ENCODE measurements at regions not wholly inside any gene's neighbourhood (a gene's known extent, or its start where the extent isn't known, plus 50 kb on each side); places are given as distances from the start of the nearest gene placed in this dataset.

DNA sequence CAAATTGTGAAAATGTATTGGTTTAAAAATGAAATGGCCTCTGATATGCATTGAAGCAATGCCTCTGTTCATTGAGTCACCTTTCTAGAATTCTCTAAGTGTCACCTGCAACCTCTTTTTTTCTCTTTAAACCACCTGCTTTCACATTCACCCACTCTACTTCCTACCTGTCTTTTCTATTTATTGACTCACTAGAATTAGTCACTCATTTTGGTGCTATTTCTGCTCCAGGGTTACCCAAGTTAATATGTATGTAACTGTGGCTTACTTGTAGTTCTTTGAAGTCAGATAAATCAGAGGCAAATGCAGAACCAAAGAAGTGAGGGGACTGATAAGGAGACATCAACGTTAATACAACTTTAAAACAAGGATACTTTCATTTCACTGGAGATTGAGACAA, 674.7 kb downstream of the CCSER2 start:
- DNase-seq (ENCODE audit: low spot score): no peak

DNA sequence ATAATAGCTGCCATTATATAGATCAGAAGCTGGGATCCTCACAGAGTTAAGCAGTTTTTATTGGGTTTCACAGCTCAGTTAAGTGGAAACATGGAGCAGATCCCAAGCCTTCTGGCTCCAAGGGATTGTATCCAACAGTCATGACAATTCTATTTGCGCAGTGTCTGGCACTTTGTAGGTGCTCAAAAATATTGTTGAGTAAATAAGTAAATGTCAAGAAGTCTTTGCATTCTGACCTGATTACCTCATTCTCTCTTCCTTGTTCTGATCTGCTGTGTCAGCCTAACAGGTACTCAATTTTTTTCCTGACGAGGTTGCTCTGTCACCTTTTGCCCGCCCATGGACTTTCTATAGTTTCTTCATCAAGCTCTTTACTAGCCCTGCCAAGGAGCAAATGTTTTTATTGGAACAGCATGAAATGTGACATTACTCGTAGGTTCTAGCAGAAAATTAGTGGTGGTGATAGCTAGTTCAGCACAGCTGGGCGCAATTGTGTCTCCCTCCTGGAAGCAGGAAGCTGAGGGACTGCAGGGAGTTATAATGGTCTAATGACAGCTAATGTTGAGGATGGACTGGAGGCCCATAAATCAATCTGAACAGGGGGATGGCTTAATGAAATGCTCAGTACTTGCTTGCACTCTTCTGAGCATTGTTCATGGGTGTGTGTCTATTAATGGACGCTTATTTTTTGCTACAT, 680.2 kb downstream of the CCSER2 start:
- no peak for DNase-seq (ENCODE audit: low spot score)

DNA sequence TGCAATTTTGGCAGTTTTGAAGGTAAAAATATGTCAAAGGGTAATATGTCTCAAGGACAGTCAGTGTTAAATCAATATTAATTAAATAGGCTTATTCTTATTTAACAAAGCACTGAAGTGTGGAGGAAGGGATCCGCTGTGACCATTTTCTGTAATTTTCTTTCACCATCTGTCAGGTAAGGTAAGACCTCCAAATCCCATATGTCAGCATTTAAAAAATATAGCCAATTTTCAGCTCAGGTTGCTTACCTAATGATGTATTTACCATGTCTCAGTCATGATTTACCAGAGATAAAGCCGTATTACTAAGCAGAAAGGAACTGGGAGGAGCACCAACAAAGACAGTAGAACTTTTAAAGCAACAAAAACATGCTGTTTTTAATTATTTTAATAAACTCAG, 683.9 kb downstream of the CCSER2 start:
- DNase-seq (ENCODE audit: low spot score): no peak

DNA sequence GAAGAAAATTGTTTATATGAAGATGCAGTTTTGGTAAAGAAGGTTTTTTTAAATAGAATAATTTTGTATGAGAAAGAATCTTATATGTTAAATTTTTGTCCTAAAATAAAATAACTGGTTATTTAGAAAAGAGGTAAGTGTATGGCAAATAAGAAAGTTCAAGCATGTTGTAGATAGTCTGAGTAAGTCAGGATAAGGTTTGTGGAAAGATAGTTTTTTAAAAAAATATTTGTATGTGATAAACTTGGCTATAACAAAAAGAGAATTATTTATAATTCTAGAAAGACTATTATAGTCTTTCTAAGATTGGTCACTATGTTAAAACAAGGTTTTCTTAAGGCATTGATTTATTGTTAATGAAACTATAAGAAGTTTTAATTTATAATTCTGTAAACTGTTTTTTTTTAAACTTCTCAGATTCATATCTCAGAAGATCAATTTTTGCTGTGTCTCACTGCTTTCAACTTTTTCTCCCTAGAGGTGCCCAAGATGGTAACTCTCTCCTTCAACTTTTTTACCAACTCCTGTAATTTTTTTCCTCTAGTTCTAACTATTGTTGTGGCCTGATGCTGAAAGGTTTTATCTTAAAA, 698.6 kb downstream of the CCSER2 start:
- no peak for DNase-seq (ENCODE audit: low spot score)

DNA sequence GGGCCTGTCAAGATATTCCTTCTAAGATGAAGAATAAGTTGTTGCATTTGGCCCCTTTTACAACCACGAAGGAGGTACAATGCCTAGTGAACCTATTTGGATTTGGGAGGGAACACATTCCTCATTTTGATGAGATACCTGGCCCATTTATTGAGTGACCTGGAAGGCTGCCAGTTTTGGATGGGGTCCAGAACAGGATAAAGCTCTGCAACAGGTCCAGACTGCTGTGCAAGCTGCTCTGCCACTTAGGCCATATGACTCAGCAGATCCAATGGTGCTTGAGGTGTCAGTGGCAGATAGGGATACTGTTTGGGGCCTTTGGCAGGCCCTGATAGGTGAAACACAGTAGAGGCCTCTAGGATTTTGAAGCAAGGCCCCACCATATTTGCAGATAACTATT, 704.6 kb downstream of the CCSER2 start:
- DNase-seq (ENCODE audit: low spot score): no peak

DNA sequence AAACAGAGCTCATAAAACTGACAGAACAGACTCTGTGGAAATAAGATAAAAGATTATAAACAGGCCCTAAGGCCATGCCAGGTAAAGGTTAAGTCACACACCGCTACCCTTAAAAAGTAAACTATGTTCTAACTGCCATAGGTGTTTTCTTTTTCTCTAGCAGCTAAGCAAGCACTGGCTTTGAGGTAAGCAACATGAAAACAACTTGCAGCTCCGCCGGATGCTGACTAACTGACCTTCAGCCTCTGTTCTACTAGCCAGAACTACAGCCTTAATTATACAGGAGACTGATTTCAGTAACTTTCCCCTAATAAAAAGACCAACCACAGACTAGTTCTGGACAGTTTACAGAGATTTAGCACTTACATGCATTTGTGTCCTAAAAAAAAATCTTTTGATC, 708.3 kb downstream of the CCSER2 start:
- no peak for DNase-seq (ENCODE audit: low spot score)

DNA sequence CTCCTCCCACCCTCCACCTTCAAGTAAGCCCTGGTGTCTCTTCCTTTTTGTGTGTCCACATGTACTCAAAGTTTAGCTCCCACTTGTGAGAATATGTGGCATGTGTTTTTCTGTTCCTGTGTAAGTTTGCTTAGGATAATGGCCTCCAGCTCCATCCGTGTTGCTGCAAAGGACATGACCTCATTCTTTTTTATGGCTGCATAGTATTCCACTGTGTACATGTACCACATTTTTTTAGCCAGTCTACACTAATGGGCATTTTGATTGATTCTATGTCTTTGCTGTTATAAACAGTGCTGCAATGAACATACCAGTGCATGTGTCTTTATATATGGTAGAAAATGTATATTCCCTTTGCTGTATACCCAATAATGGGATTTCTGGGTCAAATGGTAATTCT, 710.9 kb downstream of the CCSER2 start:
- no peak for DNase-seq (ENCODE audit: low spot score)

DNA sequence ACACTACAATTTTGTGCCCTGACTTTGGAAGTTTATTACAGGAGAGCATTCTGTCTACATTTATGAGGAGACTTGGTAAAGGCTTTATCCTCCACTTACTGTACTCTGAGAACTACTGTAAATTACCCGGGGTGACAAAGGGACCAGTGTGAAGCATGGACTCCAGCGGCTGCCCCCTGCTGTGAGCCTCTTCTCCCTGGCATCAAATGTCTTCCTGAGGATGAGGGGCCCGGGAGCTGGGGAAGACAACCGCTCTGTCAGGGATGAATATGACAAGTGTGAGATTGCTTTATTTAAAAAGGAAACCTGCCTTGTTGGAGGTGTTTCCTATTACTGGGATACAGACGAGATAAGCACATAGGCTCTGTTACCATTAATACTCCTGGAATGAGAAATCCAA, 714.8 kb downstream of the CCSER2 start:
- no peak for DNase-seq (ENCODE audit: low spot score)

DNA sequence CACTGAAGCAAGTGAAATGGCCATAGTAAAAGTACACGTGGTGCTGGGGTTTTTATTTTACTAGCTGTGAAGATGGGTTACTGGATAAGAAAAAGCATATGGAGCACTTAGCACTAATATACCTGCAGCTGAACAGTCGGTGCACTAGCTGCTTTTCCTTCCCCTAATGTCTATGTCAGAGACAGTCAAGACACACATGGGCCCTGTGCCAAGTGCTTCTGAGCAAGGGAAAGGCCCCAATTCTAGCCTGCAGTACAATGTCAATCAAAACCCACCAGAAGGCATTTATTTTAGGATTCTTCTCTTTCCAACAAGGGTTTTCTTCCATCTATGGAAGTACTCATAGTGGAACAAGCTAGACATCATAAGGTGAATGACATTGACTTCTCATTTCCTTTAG, 716.7 kb downstream of the CCSER2 start:
- no peak for DNase-seq (ENCODE audit: low spot score)

DNA sequence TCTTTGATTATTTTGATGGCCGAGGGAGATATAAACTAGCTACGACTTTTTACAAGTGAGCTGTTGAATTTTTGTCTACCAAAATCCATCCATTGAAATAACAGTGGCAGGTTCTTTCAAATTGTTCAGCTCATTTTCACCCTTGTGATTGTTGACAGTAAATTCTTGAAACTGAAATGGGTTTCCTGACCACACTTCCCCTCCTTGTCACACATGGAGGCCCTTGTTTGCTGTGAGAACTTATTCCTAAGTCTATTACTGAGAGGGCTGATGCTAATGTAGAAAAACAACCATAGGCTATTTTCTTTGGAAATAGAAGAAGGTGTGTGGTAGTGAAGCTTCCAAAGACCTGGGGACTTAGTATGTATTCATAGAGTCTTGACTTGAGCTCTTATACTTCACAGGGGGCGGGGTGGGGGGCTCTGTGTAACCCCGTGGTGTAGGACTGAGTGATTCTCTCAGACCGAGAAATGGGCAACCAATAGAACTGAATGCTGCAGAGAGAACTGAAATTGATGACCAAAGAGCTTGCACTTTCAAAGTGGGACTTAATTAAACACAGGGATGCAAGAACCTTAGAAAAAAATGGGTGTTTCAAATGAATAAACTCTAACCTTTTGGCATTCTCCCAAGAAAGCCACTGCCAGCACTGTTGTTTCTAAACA, 718.9 kb downstream of the CCSER2 start:
- DNase-seq (ENCODE audit: low spot score): no peak

DNA sequence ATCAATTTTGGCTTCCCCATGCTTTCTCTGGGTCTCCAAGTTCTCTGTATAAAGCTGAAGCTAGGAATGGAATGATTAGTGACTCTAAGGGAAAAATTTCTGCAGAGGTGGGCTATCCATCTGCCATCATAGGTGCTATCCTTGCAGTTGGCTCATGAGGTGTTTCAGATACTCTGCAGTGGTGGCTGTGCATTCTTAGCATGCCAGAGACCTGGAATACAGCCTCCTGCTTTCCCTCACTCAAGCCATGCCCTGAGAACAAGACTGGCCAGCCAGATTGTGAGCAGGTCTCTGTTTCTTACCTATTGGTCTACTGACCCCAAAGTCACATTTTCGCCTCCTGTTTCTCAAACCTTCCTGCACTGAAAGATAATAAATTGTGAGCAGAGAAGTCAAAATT, 719.6 kb downstream of the CCSER2 start:
- DNase-seq (ENCODE audit: low spot score): no peak

DNA sequence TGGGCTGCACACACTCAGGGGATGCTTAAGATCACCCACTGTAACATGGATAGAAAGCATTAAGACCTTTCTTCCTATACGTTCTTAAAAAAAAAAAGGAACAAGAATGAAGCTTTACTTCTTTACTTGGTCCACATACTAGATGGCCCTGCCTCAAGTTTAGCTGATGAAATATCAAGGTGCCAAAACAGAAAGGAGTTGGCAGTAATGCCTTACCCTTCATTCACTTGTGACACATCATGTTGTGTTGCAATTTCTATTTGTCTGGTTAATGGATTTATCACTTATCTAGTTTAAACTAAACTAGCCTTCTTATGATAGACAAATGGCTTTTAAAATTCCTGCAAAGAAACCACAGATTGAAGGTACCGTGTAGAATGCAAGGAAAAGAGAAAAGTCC, 720.3 kb downstream of the CCSER2 start:
- no peak for DNase-seq (ENCODE audit: low spot score)

DNA sequence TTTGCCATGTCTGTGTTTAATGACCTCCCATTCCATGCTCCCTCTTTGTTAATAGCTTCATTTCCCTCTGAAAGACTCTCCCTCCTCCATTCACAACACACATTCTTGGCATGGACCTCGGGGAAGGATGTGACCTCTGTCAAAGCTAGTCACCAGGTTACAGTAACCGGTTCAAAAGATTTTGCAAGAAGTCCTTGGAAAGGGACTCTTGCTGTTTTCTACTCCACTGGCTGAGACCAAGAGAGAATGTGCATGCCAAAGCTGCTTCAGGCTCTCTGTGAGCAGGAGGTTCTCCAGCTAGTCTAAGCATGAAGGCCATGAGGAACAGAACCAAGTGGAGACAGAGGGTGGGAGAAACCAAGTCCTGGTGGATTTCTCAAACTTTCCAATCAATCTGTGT, 732.6 kb downstream of the CCSER2 start:
- DNase-seq (ENCODE audit: low spot score): no peak

DNA sequence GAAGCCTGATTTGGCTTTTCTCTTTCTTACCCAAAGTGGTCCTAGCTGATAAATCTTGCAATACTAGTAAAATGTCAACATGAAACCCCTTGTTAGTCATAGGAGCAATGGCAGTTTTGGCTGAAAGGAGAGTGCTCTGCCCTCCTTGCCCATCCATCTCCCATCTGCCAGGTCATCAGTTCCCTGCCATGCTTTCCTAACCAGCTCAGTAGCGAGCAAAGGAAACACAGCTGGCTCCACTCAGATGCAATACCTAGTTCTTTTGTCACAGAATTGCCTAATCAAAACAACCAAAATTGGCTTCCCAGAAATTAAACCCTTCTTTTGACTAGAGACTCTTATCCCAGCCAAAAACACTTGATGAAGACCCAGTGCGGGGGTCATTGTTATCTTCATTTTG, 733.0 kb downstream of the CCSER2 start:
- no peak for DNase-seq (ENCODE audit: low spot score)

DNA sequence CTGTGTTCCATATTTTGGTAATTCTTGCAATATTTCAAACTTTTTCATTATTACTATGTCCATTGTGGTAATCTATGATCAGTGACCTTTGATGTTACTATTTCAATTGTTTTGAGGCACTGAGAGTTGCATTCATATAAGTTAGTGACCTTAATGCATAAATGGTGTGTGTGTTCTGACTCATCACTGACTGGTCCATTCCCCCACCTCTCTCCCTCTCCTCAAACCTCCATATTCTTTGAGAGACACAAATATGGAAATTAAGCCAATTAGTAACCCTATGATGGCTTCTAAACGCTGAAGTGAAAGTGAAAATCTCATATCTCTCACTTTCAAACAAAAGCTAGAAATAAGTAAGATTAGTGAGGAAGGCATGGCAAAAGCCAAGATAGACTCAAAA, 739.6 kb downstream of the CCSER2 start:
- no peak for DNase-seq (ENCODE audit: low spot score)

DNA sequence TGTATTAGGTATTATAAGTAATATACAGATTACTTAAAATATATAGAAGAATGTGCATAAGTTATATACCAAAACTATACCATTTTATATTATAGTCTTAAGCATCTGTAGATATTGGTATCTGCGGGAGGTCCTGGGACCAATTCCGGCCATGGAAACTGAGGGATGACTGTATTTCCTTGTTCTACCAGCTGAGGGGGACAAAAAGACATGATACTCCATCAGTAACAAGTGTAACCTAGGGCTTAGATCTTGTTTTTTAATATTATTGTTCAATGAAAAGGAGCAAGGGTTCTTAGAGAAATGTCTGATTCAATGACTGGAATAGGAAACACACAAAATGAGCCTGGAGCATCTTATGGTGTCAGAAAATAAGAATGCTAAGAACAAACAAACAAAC, 752.5 kb downstream of the CCSER2 start:
- no peak for DNase-seq (ENCODE audit: low spot score)

DNA sequence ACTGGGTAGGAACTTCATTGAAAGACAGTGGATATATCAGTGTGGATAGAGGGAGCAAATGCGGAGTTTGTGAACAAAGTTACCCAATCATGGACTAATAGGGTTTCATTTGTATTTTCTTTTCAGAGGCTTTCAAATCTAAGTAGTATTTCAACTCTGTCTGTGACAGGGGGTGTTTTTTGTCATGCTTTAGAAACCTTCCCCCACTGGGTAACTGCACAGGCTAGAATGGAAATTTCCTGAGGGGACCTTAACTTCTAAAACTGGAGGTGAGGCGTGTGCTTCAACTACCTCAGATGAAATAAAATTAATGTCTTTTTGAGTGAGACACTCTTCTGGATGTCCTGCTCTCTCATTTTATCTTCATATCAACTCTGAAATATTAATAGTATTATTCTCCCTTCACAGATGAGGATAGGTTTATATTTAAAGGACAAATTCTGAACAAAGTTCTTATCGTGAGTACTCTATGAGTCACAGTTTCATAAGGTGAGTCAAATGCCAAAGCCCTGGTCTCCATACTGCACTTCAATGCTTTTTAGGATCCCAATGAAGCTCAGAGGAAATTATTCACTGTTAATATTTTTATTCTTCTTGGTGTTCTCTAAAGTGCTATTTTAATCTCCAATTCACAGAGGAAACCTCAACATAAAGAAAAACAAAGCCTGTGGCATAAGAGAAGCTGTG, 770.6 kb downstream of the CCSER2 start:
- DNase-seq (ENCODE audit: low spot score): no peak

DNA sequence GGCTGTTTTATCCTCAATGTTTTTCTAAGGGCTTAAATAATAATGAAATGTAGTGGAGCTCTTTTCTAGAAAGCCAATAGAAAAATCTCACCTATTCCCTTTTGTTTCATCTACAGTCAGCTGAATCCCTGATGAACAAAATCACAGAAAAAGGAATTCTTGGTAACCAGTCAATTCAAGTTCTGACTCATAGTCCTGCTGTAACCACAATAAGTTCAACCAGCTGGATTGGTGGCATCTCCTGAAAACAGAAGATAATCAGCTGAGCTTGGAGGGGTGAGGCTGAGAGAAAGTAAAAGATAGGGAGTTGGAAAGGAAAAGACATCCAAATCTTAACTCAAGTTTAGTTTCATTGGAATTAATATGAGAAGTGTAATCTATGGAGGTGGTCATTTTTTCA, 772.1 kb downstream of the CCSER2 start:
- no peak for DNase-seq (ENCODE audit: low spot score)

DNA sequence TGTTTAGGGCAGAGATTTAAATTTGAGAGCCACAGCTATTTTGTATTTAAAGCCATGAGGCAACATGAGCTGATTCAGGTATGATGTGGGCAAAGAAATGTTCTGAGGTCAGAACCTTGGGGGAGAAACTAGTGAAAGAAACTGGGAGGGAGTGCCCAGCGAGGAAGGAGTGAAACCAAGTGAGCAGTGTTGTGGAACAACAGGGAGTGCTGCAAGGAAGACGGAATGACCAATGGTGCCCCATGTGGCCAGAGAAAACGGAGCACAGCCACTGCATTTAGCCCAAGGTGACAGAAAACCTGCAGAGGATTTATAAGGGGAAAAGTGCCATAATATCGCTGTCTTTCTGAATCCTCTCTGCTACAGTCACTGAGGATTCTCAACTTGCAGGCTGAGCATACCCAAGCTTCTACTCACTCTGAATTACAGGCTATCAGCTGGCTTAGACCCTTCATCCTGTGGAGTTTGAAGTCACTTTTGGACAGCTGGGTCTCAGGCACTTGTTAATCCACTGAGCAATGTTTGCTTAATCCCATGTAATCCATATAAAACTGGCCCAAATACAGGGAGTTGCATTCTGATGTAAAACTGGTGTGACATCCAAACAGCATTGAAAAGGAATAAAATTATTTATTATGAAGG, 777.3 kb downstream of the CCSER2 start:
- DNase-seq (ENCODE audit: low spot score): no peak

DNA sequence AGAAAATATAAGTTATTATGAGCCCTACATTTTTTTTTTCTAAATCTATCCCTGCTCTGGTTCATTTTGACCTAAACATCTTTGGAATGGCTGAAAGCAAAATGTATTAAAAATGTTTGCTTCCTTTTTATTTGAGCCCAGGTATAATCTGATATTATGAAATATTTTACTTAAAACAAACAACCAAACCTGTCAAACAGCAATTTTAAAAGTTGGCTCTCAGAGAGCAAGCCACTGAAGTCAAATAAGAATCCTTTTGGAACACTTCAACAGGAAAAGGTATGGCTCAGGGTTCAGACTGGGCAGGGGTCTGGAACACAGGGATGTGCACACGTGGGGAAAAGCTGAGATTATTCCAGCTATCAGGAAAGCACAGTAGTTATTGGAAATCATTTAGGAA, 782.9 kb downstream of the CCSER2 start:
- no peak for DNase-seq (ENCODE audit: low spot score)

DNA sequence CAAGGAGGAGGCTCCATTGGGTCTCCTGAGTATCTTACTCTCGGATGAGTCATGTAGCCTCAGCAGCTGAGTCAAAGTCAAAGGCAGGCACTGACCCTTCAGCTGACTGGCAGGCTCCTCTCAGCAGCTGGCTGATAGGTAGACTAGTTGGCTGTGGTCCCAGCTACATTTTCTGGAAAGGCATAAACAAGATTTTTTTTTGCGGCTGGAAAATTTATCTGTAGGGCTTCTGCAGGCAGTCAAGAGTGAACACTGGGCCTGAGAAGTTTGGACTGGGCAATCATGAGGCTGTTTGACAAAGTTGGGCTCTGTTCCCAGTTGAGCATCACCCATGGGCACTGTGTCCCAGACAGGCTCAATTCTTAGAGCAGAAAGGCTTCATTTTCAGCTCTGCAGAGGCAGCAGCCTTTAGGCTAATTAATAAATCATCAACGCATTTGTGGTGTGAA, 796.2 kb downstream of the CCSER2 start:
- DNase-seq (ENCODE audit: low spot score): no peak

DNA sequence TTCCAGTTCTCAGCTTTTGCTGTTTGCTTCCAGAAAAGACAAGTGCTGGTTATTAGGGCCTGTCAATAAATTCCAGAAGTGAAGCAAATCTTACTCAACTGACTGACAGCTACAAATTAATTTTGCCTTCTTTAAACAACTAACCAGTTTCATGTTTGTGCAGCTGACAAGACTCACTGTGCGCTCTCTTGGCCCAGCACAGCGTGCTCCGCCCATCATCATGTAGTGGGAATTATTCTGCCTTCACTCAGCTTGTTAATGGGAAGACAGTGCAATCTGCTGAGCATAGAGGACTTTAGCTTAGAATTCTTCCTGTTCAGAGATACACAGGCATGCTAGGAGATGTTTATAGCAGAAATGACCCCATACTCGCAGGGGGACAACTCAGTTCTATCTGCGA, 808.9 kb downstream of the CCSER2 start:
- DNase-seq (ENCODE audit: low spot score): no peak
